HCT116 (cell line): ENCODE measurements at regions not wholly inside any gene's neighbourhood (a gene's known extent, or its start where the extent isn't known, plus 50 kb on each side); places are given as distances from the start of the nearest gene placed in this dataset.

Experiments
- ATAC-seq: fragments of 200-7000 bp; cut with Tn5 transposase; 2 replicates; pipeline ENCODE4 v1.9.1; 2020; ENCODE audit warnings: mild to moderate bottlenecking, moderate library complexity
- BruUV-seq: library from RNA; stranded (reverse); fragments of 400-500 nt; replicated peaks from 2 replicates; lab custom pipeline; 2021; lab: Mats Ljungman, UMichigan
- CTCF ChIA-PET: fragments of 300-600 bp; sonication (Branson Sonifier 250); formaldehyde crosslinking; loops from one replicate; lab custom pipeline; 2021; ENCODE audit warnings: antibody characterized with exemption; lab: Charles Lee
- POLR2A ChIA-PET: fragments of 300-600, 350-600 bp; sonication (Branson Sonifier 250); formaldehyde crosslinking; loops from one replicate; lab custom pipeline; 2021; ENCODE audit warnings: antibody characterized with exemption; lab: Charles Lee
- RAD21 ChIA-PET, 2 experiments: fragments of 300-600 bp; sonication (Branson Sonifier 250); formaldehyde crosslinking; loops; one replicate each; lab custom pipeline; 2023; ENCODE audit warnings: low total read pairs in 2 of 2; ENCODE audit not compliant: uncharacterized antibody in 2 of 2, unreplicated experiment in 2 of 2, low non-redundant PET in 1 of 2; lab: Charles Lee
- DNase-seq: peaks from one replicate; pipeline ENCODE4 v3.0.0-alpha.2; 2010; ENCODE audit warnings: low read depth, low spot score
- H2AFZ ChIP-seq: fragments of 200-600 bp; shearing (Covaris generic), sonication (generic); 2 replicates; pipeline ENCODE4 v1.6.1; 2017; ENCODE audit warnings: low read depth, mixed run types, mixed read lengths, antibody characterized with exemption, low read length; ENCODE audit not compliant: poor library complexity, severe bottlenecking
- H3K27ac ChIP-seq: 2 replicates; pipeline ENCODE4 v1.5.1; 2012; ENCODE audit warnings: low read depth, low read length
- H3K27me3 ChIP-seq: fragments of 200-600 bp; sonication (generic); 2 replicates; pipeline ENCODE4 v1.6.1; 2016; ENCODE audit warnings: mixed run types, low read length, mixed read lengths; ENCODE audit not compliant: insufficient read depth
- H3K36me3 ChIP-seq, 2 experiments: fragments of 200-500 bp in 1 of 2; fragments of 200-600 bp in 1 of 2; sonication (Bioruptor generic) in 1 of 2; sonication (generic) in 1 of 2; 2 replicates each; pipeline versions ENCODE4 v1.5.1 to v1.6.1; 2014 to 2016; ENCODE audit warnings: low read length in 2 of 2, inconsistent platforms in 1 of 2, mixed read lengths in 1 of 2, mixed run types in 1 of 2; ENCODE audit not compliant: insufficient read depth in 2 of 2, control insufficient read depth in 1 of 2
- H3K4me1 ChIP-seq, 2 experiments: fragments of 200-600 bp in 1 of 2; sonication (generic) in 1 of 2; 2 replicates each; pipeline versions ENCODE4 v1.5.1 to v1.6.1; 2012 to 2017; ENCODE audit warnings: low read length in 2 of 2, inconsistent platforms in 1 of 2, mild to moderate bottlenecking in 1 of 2, mixed read lengths in 1 of 2, mixed run types in 1 of 2, moderate library complexity in 1 of 2; ENCODE audit not compliant: insufficient read depth in 2 of 2, control insufficient read depth in 1 of 2
- H3K4me2 ChIP-seq: fragments of 200-600 bp; sonication (generic); 2 replicates; pipeline ENCODE4 v1.6.1; 2017; ENCODE audit warnings: mixed run types, low read length, mixed read lengths
- H3K4me3 ChIP-seq, 2 experiments: fragments of 200-600 bp in 1 of 2; sonication (generic) in 1 of 2; replicated peaks in 1 of 2; 2 replicates each; pipeline ENCODE4 v1.5.1; 2011 to 2016; ENCODE audit warnings: low read length in 2 of 2, control low read depth in 1 of 2, low read depth in 1 of 2, mild to moderate bottlenecking in 1 of 2, mixed read lengths in 1 of 2, mixed run types in 1 of 2
- H3K79me2 ChIP-seq: fragments of 200-600 bp; sonication (generic); 2 replicates; pipeline ENCODE4 v1.6.1; 2017; ENCODE audit warnings: mild to moderate bottlenecking, mixed run types, low read length, moderate library complexity, mixed read lengths; ENCODE audit not compliant: insufficient read depth
- H3K9ac ChIP-seq: fragments of 200-600 bp; sonication (generic); 2 replicates; pipeline ENCODE4 v1.6.1; 2016; ENCODE audit warnings: low read length, mixed read lengths
- H3K9me2 ChIP-seq: fragments of 200-600 bp; sonication (generic), shearing (Covaris generic); 2 replicates; pipeline ENCODE4 v1.6.1; 2017; ENCODE audit warnings: mixed run types, mild to moderate bottlenecking, moderate library complexity; ENCODE audit not compliant: insufficient read depth
- H3K9me3 ChIP-seq, 2 experiments: fragments of 200-500 bp in 1 of 2; fragments of 200-600 bp in 1 of 2; sonication (Bioruptor generic) in 1 of 2; sonication (generic) in 1 of 2; 2 replicates each; pipeline ENCODE4 v1.6.1; 2014 to 2017; ENCODE audit warnings: low read length in 2 of 2, mixed read lengths in 2 of 2, inconsistent platforms in 1 of 2, low read depth in 1 of 2, mild to moderate bottlenecking in 1 of 2, mixed run types in 1 of 2, moderate library complexity in 1 of 2; ENCODE audit not compliant: control insufficient read depth in 1 of 2, insufficient read depth in 1 of 2
- H4K20me1 ChIP-seq: fragments of 200-600 bp; sonication (generic), shearing (Covaris generic); 2 replicates; pipeline ENCODE4 v1.6.1; 2017; ENCODE audit warnings: mixed run types, mild to moderate bottlenecking, moderate library complexity; ENCODE audit not compliant: insufficient read depth
- ATF3 ChIP-seq: IDR thresholded peaks from 2 replicates; pipeline ENCODE4 v1.6.1; 2012
- CBX3 ChIP-seq: IDR thresholded peaks from 2 replicates; pipeline ENCODE4 v1.6.1; 2012; ENCODE audit warnings: low read depth
- CEBPB ChIP-seq: IDR thresholded peaks from 2 replicates; pipeline ENCODE4 v1.6.1; 2012; ENCODE audit warnings: low read depth
- CTCF ChIP-seq, 3 experiments: fragments of 200-600 bp in 1 of 3; sonication (generic) in 1 of 3; IDR thresholded peaks in 2 of 3; conservative IDR thresholded peaks in 1 of 3; 2 replicates each; pipeline ENCODE4 v1.5.1; 2012 to 2017; ENCODE audit warnings: low read depth in 2 of 3, low read length in 2 of 3, antibody characterized with exemption in 1 of 3, borderline replicate concordance in 1 of 3, control low read depth in 1 of 3, mild to moderate bottlenecking in 1 of 3, mixed read lengths in 1 of 3, mixed run types in 1 of 3, moderate library complexity in 1 of 3; ENCODE audit not compliant: insufficient read depth in 1 of 3
- EGR1 ChIP-seq: IDR thresholded peaks from 2 replicates; pipeline ENCODE4 v1.6.1; 2012; ENCODE audit warnings: low read depth
- ELF1 ChIP-seq: IDR thresholded peaks from 2 replicates; pipeline ENCODE4 v1.6.1; 2012; ENCODE audit warnings: low read depth, borderline replicate concordance
- EZH2 ChIP-seq: fragments of 200-600 bp; sonication (generic); IDR thresholded peaks from 2 replicates; pipeline ENCODE4 v1.6.1; 2017; ENCODE audit warnings: antibody characterized with exemption, mixed run types
- EZH2phosphoT487 ChIP-seq: fragments of 200-600 bp; IDR thresholded peaks from 2 replicates; pipeline ENCODE4 v1.6.1; 2018; ENCODE audit warnings: antibody characterized with exemption, borderline replicate concordance
- JUND ChIP-seq: IDR thresholded peaks from 2 replicates; pipeline ENCODE4 v1.6.1; 2012
- MAX ChIP-seq: IDR thresholded peaks from 2 replicates; pipeline ENCODE4 v1.6.1; 2012
- POLR2A ChIP-seq: IDR thresholded peaks from 2 replicates; pipeline ENCODE4 v1.7.0; 2011; ENCODE audit warnings: borderline replicate concordance; ENCODE audit not compliant: insufficient read depth, insufficient read length; ENCODE audit errors: extremely low read depth
- POLR2AphosphoS5 ChIP-seq: IDR thresholded peaks from 2 replicates; pipeline ENCODE4 v1.6.1; 2011; ENCODE audit warnings: mild to moderate bottlenecking, low read depth, low read length, moderate library complexity
- RAD21 ChIP-seq: IDR thresholded peaks from 2 replicates; pipeline ENCODE4 v1.6.1; 2012; ENCODE audit warnings: low read depth, mild to moderate bottlenecking
- SP1 ChIP-seq: IDR thresholded peaks from 2 replicates; pipeline ENCODE4 v1.6.1; 2012; ENCODE audit warnings: low read depth
- SRF ChIP-seq: IDR thresholded peaks from 2 replicates; pipeline ENCODE4 v1.6.1; 2012; ENCODE audit warnings: low read depth
- TCF7L2 ChIP-seq: IDR thresholded peaks from 2 replicates; pipeline ENCODE4 v1.7.0; 2011; ENCODE audit warnings: borderline replicate concordance, inconsistent platforms; ENCODE audit not compliant: insufficient read depth, insufficient read length; ENCODE audit errors: extremely low read depth
- ZFX ChIP-seq: fragments of 450-650 bp; IDR thresholded peaks from 2 replicates; pipeline ENCODE4 v1.6.1; 2017
- ZNF274 ChIP-seq: fragments of 200-500 bp; sonication (Bioruptor generic); IDR thresholded peaks from 2 replicates; pipeline ENCODE4 v1.6.1; 2014; ENCODE audit warnings: mild to moderate bottlenecking, low read depth, low read length, inconsistent platforms
- intact Hi-C: fragments of 100-400 bp; cut with micrococcal nuclease; formaldehyde crosslinking; loops from 2 replicates; pipeline ENCODE4 v1.10.0; 2022
- TF ChIP-seq, protein P1 (sequence below): IDR thresholded peaks from 2 replicates; pipeline ENCODE4 v1.6.1; 2011; ENCODE audit warnings: mild to moderate bottlenecking, low read length, moderate library complexity; ENCODE audit not compliant: insufficient replicate concordance; ENCODE audit errors: extremely low read depth

- H3K27ac ChIP-seq: no peak overlapping the region
- no peak for DNase-seq
- no peaks in the 10 kb centered on the region for H3K4me1 ChIP-seq
- intact Hi-C loops: no loop called here
- no TSS peak for BruUV-seq
- no peak for ATAC-seq
- H3K36me3 ChIP-seq: no peaks in the 10 kb centered on the region
- no peaks in the 10 kb centered on the region for H3K27me3 ChIP-seq
- no peak overlapping the region for H2AFZ ChIP-seq
- no peaks in the 10 kb centered on the region for H4K20me1 ChIP-seq
- no peak overlapping the region for H3K4me2 ChIP-seq
- TF ChIP-seq EZH2phosphoT487 (no peak), CEBPB (no peak), ZNF274 (no peak), EZH2 (no peak), CTCF (IDR thresholded peaks at IDR 0.05 in 2 of 3, conservative IDR thresholded peaks at IDR 0.05 in 1 of 3; ENCODE audit: borderline replicate concordance in 1 of 3, insufficient read depth in 1 of 3, low read depth in 2 of 3, low read length in 2 of 3) (no peak), MAX (no peak), RAD21 (no peak), ELF1 (no peak), POLR2A (no peak), TCF7L2 (no peak), ZFX (no peak), SP1 (no peak), EGR1 (no peak), SRF (no peak), ATF3 (no peak), POLR2AphosphoS5 (no peak), JUND (no peak), CBX3 (no peak)
- TF ChIP-seq, protein P1, sequence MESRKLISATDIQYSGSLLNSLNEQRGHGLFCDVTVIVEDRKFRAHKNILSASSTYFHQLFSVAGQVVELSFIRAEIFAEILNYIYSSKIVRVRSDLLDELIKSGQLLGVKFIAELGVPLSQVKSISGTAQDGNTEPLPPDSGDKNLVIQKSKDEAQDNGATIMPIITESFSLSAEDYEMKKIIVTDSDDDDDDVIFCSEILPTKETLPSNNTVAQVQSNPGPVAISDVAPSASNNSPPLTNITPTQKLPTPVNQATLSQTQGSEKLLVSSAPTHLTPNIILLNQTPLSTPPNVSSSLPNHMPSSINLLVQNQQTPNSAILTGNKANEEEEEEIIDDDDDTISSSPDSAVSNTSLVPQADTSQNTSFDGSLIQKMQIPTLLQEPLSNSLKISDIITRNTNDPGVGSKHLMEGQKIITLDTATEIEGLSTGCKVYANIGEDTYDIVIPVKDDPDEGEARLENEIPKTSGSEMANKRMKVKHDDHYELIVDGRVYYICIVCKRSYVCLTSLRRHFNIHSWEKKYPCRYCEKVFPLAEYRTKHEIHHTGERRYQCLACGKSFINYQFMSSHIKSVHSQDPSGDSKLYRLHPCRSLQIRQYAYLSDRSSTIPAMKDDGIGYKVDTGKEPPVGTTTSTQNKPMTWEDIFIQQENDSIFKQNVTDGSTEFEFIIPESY: no peak
- TF ChIP-seq, all 23 proteins: peak for 0
- Histone ChIP-seq H3K9me3 (peaks cover 9% of the 10 kb centered on the region in 2 experiments; a peak in 2 of 4 replicates), H3K9ac (no peak overlapping the region), H3K4me3 (no peak overlapping the region), H3K79me2 (no peaks in the 10 kb centered on the region), H3K9me2 (no peaks in the 10 kb centered on the region)
- RAD21 ChIA-PET: no interaction called here
- CTCF ChIA-PET: no interaction called here
- POLR2A ChIA-PET: no interaction called here
Measured at GRCh38 chr4:62243895-62244294, 1043.8 kb downstream of the ADGRL3 start.
